ENCODE measurements at regions not wholly inside any gene's neighbourhood (a gene's known extent, or its start where the extent isn't known, plus 50 kb on each side); places are given as distances from the start of the nearest gene placed in this dataset.

DNA sequence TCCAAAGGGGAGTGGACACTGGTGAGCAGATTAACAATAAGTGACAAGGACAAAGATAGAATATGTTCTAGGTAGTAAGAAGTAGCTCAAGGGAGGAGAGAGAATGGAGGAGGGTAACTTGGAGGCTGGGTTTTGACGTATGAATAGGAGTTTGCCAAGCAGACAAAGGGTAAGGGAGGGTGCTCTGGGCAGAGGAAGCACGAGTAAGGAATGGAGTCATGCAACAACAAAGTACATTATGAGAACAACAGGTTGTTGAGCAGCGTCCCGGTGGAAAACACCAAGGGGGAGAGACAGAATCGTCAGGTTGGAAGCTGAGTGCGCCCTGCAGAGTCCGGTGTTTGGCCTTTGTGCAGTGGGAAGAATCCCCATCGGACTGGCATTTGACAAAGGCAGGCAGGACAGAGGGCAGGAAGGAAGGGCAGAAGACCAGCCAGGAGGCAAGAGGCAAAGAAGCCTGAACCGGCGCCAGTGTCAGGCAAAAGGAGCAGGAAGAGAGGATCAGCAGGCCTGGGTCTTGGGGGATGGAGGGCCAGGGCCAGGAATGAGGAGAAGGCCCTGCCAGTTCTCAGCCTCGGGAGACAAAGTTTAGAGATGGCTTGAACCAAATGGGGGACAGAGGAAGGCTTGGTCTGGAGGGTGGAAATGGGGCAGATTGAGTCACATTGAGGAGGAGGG is 134.3 kb upstream of the TNRC6C start:
- no peak overlapping the region for H3K4me3 ChIP-seq (ENCODE audit: low read depth, low read length)
- DNase-seq (ENCODE audit: low read depth), result no peak
- TF ChIP-seq, protein P1, sequence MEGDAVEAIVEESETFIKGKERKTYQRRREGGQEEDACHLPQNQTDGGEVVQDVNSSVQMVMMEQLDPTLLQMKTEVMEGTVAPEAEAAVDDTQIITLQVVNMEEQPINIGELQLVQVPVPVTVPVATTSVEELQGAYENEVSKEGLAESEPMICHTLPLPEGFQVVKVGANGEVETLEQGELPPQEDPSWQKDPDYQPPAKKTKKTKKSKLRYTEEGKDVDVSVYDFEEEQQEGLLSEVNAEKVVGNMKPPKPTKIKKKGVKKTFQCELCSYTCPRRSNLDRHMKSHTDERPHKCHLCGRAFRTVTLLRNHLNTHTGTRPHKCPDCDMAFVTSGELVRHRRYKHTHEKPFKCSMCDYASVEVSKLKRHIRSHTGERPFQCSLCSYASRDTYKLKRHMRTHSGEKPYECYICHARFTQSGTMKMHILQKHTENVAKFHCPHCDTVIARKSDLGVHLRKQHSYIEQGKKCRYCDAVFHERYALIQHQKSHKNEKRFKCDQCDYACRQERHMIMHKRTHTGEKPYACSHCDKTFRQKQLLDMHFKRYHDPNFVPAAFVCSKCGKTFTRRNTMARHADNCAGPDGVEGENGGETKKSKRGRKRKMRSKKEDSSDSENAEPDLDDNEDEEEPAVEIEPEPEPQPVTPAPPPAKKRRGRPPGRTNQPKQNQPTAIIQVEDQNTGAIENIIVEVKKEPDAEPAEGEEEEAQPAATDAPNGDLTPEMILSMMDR (conservative IDR thresholded peaks at IDR 0.05; ENCODE audit: low read depth, low read length), result no peak

DNA sequence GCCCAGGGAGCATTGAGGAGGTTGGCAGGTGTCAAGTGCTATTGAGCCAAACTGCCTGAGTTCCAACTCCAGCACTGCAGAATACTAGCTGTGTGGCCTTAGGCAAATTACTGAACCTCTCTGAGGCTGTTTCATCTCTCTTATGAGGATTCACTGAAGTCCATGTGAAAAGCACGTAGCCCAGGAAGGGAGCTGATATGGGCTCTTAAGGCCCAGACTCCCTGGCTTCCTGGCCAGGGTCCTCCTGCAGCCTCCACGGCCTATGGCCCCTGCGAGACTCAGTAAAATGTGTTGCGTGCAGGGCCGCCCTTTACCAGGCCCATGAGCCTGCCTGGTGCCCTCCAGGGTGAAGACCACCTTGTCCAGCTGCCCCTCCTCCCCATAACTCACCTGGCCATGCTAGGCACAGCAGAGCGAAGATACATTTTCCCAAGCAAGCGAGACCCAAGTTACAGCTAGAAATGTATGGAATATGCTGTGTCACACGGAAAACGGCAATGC is 133.7 kb upstream of the TNRC6C start:
- TF ChIP-seq, protein P1 (conservative IDR thresholded peaks at IDR 0.05; ENCODE audit: low read depth, low read length), result no peak
- H3K4me3 ChIP-seq (ENCODE audit: low read depth, low read length), result no peak overlapping the region
- no peak for DNase-seq (ENCODE audit: low read depth)

DNA sequence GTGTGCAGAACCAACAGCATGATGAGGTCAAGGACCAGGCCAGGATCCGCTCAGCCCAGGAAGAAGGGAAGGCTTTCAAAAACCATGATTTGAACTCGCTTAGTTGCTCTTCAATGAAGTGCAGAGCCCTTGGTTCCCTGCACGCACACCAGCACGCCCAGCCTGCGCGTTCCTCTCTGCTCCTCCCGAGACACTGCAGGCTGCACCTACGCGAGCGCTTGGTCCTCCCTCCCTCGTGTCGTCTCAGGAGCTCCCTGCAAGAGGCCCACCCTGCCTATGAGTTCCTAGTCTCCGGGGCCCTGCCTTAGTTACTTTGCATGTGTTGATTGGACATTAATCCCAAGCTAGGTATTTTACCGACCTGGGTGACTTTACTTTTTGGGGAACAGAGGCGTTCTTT is 132.9 kb upstream of the TNRC6C start:
- TF ChIP-seq, protein P1 (conservative IDR thresholded peaks at IDR 0.05; ENCODE audit: low read depth, low read length), result no peak
- H3K4me3 ChIP-seq (ENCODE audit: low read depth, low read length), result no peak overlapping the region
- DNase-seq (ENCODE audit: low read depth), result no peak

DNA sequence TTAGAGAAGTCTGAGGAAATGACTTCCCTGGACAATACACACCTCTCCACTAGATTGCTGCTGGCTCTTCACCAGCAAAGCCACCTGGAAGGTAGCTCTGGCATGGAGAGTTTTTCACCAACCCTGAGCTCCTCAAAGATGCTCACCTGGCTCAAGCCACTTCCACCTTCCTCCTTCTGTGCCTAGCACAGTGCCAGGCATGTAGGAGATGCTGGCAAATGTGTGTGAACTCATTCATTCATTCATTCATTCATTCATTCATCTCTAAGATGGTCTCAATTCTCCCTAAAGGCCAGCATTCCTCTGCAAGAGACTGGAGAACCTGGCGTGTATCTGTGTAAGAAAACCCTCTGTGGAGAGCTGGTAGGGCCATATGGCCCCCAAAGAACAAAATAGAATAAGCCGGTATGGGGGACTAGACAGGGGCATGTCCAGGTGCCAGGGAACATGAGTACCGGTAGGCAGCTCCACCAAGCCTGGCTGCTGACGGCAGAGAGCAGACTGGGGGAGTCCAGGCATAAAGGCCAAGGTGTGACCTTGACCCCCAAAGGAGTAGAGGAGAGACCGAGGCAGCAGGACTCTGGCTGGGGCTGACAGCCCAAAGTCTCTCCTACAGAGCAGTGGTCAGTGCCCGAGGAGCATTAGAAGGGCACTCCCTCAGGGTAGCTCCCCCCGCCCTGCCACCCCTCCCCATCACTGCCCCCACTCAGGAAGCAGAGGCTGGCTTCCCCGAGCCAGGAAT is 132.2 kb upstream of the TNRC6C start:
- no peak overlapping the region for H3K4me3 ChIP-seq (ENCODE audit: low read depth, low read length)
- TF ChIP-seq, protein P1 (conservative IDR thresholded peaks at IDR 0.05; ENCODE audit: low read depth, low read length), result no peak
- DNase-seq (ENCODE audit: low read depth), result no peak

DNA sequence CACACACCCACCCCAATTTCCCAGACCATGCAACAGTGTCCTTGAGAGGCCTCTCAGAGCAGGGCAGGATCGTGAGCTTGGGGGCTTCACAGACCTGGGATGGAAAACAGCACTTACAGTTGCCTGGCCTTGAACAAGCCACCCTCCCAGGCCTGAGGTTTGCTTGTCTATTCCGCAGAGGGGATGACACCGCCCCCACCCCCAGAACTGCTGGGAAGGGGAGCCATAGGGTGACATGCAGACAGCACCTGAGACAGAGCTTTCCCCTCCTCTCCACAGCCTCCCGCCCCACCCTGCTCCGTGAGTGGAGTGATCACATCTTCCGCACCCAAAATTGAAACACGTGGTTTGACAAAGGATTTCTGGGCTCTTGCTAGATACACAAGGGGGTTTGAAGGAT is 131.5 kb upstream of the TNRC6C start:
- no peak for DNase-seq (ENCODE audit: low read depth)
- no peak overlapping the region for H3K4me3 ChIP-seq (ENCODE audit: low read depth, low read length)
- TF ChIP-seq, protein P1 (conservative IDR thresholded peaks at IDR 0.05; ENCODE audit: low read depth, low read length), result no peak

DNA sequence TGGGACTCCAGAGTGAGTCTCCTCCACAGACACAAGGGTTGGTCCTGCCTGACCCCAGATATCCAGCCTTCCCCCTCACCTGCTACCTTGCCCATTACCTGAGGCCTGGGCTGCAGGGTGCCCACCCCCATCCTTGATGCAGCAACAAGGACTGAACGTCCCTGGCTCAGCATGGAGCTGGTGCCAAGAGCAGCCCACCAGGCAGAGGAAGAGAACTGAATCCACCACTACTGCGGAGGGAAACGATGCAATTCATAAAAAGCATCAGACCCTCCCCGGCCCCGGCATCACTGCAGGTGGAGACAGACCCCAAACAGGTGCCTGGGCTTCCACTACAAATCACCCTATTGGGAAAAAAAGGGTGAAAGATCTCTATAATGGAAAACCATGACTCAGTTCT is 131.0 kb upstream of the TNRC6C start:
- DNase-seq (ENCODE audit: low read depth), result no peak
- TF ChIP-seq, protein P1 (conservative IDR thresholded peaks at IDR 0.05; ENCODE audit: low read depth, low read length), result no peak
- no peak overlapping the region for H3K4me3 ChIP-seq (ENCODE audit: low read depth, low read length)
